CD14-positive monocyte (primary cell): ENCODE measurements at regions not wholly inside any gene's neighbourhood (a gene's known extent, or its start where the extent isn't known, plus 50 kb on each side); places are given as distances from the start of the nearest gene placed in this dataset.

Experiments used
- DNase-seq, 3 donors: peaks; one replicate each; pipeline ENCODE4 v3.0.0-alpha.2; 2011 to 2022
- H2AFZ ChIP-seq: 2 replicates; pipeline ENCODE4 v1.6.0; 2012; ENCODE audit warnings: mild to moderate bottlenecking, low read depth, low read length, inconsistent platforms; ENCODE audit not compliant: insufficient read depth, poor library complexity, severe bottlenecking
- H3K27ac ChIP-seq, 2 donors: 1 replicate in 1 of 2; 2 replicates in 1 of 2; pipeline ENCODE4 v1.5.1; 2012 to 2013; ENCODE audit warnings: low read length in 2 of 2, control low read depth in 1 of 2, inconsistent platforms in 1 of 2, low read depth in 1 of 2, mild to moderate bottlenecking in 1 of 2
- H3K27me3 ChIP-seq, 2 donors: one replicate each; pipeline versions ENCODE4 v1.6.0 to v1.6.1; 2011 to 2013; ENCODE audit warnings: low read length in 2 of 2; ENCODE audit not compliant: control insufficient read depth in 2 of 2, insufficient read depth in 2 of 2
- H3K36me3 ChIP-seq, 2 donors: replicated peaks in 1 of 2; 1 replicate in 1 of 2; 2 replicates in 1 of 2; pipeline versions ENCODE4 v1.5.1 to v1.6.1; 2012 to 2013; ENCODE audit warnings: low read length in 2 of 2, control low read depth in 1 of 2, inconsistent platforms in 1 of 2, mild to moderate bottlenecking in 1 of 2; ENCODE audit not compliant: insufficient read depth in 2 of 2, control insufficient read depth in 1 of 2
- H3K4me1 ChIP-seq, 2 donors: 1 replicate in 1 of 2; 2 replicates in 1 of 2; pipeline versions ENCODE4 v1.5.1 to v1.6.1; 2012 to 2013; ENCODE audit warnings: low read length in 2 of 2, control low read depth in 1 of 2, inconsistent platforms in 1 of 2, mild to moderate bottlenecking in 1 of 2, moderate library complexity in 1 of 2; ENCODE audit not compliant: insufficient read depth in 2 of 2, control insufficient read depth in 1 of 2
- H3K4me2 ChIP-seq: replicated peaks from 2 replicates; pipeline ENCODE3; 2012; ENCODE audit warnings: low read length, moderate library complexity, mild to moderate bottlenecking; ENCODE audit not compliant: poor library complexity, severe bottlenecking; ENCODE audit errors: extremely low read depth
- H3K4me3 ChIP-seq, 3 experiments: fragments of 200-600 bp in 1 of 3; sonication (generic) in 1 of 3; replicated peaks in 1 of 3; 1 replicate in 2 of 3; 2 replicates in 1 of 3; pipeline ENCODE4 v1.5.1; 2011 to 2013; ENCODE audit warnings: low read length in 3 of 3, mild to moderate bottlenecking in 3 of 3, control low read depth in 2 of 3, low read depth in 2 of 3, inconsistent platforms in 1 of 3, moderate library complexity in 1 of 3
- H3K79me2 ChIP-seq: 2 replicates; pipeline ENCODE4 v1.6.0; 2012; ENCODE audit warnings: mild to moderate bottlenecking, control low read depth, inconsistent platforms, low read length, moderate library complexity; ENCODE audit not compliant: insufficient read depth
- H3K9ac ChIP-seq: 2 replicates; pipeline ENCODE4 v1.6.0; 2017; ENCODE audit warnings: low read length, mild to moderate bottlenecking; ENCODE audit not compliant: insufficient read depth, poor library complexity, severe bottlenecking
- H3K9me3 ChIP-seq, 2 donors: replicated peaks in 1 of 2; 1 replicate in 1 of 2; 2 replicates in 1 of 2; pipeline versions ENCODE4 v1.5.1 to v1.6.1; 2012 to 2013; ENCODE audit warnings: low read length in 2 of 2, control low read depth in 1 of 2; ENCODE audit not compliant: control insufficient read depth in 1 of 2, insufficient read depth in 1 of 2
- H4K20me1 ChIP-seq: 2 replicates; pipeline ENCODE4 v1.6.0; 2012; ENCODE audit warnings: mild to moderate bottlenecking, low read length, control low read depth, moderate library complexity; ENCODE audit not compliant: insufficient read depth
- H3K27ac Mint-ChIP-seq, 7 donors: one replicate each; pipeline ENCODE4 v1.8.0; 2020; ENCODE audit warnings: mild to moderate bottlenecking in 7 of 7, mixed read lengths in 7 of 7, moderate library complexity in 6 of 7, inconsistent platforms in 2 of 7
- H3K27me3 Mint-ChIP-seq, 3 donors: one replicate each; pipeline ENCODE4 v1.8.0; 2021 to 2022; ENCODE audit warnings: low read depth in 3 of 3, mild to moderate bottlenecking in 3 of 3, mixed read lengths in 3 of 3, moderate library complexity in 3 of 3, inconsistent platforms in 1 of 3
- H3K36me3 Mint-ChIP-seq, 2 donors: one replicate each; pipeline ENCODE4 v1.8.0; 2020; ENCODE audit warnings: mixed read lengths in 2 of 2, inconsistent platforms in 1 of 2, mild to moderate bottlenecking in 1 of 2
- H3K4me1 Mint-ChIP-seq: one replicate; pipeline ENCODE4 v1.8.0; 2020; ENCODE audit warnings: mild to moderate bottlenecking, mixed read lengths
- H3K4me3 Mint-ChIP-seq, 2 donors: one replicate each; pipeline ENCODE4 v1.8.0; 2020; ENCODE audit warnings: mild to moderate bottlenecking in 2 of 2, mixed read lengths in 2 of 2, moderate library complexity in 1 of 2
- H3K9me3 Mint-ChIP-seq, 7 donors: one replicate each; pipeline ENCODE4 v1.8.0; 2020 to 2022; ENCODE audit warnings: mixed read lengths in 7 of 7, mild to moderate bottlenecking in 6 of 7, moderate library complexity in 6 of 7, inconsistent platforms in 2 of 7
- CTCF ChIP-seq: fragments of 200-600 bp; IDR thresholded peaks from one replicate; pipeline ENCODE4 v1.8.0; 2022; ENCODE audit warnings: antibody characterized with exemption, mild to moderate bottlenecking
- WGBS: methylation state at CpG from one replicate; pipeline ENCODE4 v1.1.5; 2013; ENCODE audit warnings: missing lambda C conversion rate; ENCODE audit not compliant: insufficient coverage; 5-methylcytosine and 5-hydroxymethylcytosine counted together
- intact Hi-C, 2 donors: fragments of 100-400 bp; cut with micrococcal nuclease; formaldehyde crosslinking; loops; one replicate each; pipeline versions ENCODE4 v1.15.0 to v1.15.1; 2023

GRCh38 chr3:159919873-159920272 is 68.8 kb upstream of the IL12A start:
- H3K79me2 ChIP-seq: no peaks in the 10 kb centered on the region

GRCh38 chr3:159922193-159922840 is 66.3 kb upstream of the IL12A start:
- Histone ChIP-seq H2AFZ (no peak overlapping the region), H3K4me2 (peak overlapping the region; percentile 17), H3K9ac (no peak overlapping the region), H3K9me3 (no peaks in the 10 kb centered on the region), H3K27ac (peak overlapping the region in 1 of 2 donors; percentile 53), H4K20me1 (no peaks in the 10 kb centered on the region), H3K36me3 (no peaks in the 10 kb centered on the region), H3K27me3 (no peaks in the 10 kb centered on the region), H3K4me3 (peak overlapping the region in 1 of 3 experiments; percentile 6), H3K79me2 (no peaks in the 10 kb centered on the region), H3K4me1 (peaks cover 48 to 71% of the 10 kb centered on the region in 2 donors)
- no peak for DNase-seq
- no peak for TF ChIP-seq CTCF
- H3K9me3 Mint-ChIP-seq: no peaks in the 10 kb centered on the region
- H3K4me1 Mint-ChIP-seq: peaks cover 59% of the 10 kb centered on the region
- no peaks in the 10 kb centered on the region for H3K36me3 Mint-ChIP-seq
- intact Hi-C loops: loop anchor here (5.0 to 10.0 kb wide), 3 partner anchors 35 to 202 kb away; no protein-coding TSS in a partner anchor
- peaks cover 0 to 2% (median 2%) of the 10 kb centered on the region in 3 donors for H3K27me3 Mint-ChIP-seq
- H3K4me3 Mint-ChIP-seq: no peak overlapping the region
- 100% methylated on average over 1 of the region's 4 CpGs for WGBS
- H3K27ac Mint-ChIP-seq: peak overlapping the region in 5 of 7 donors; percentile 58 to 85 (median 74)

More at GRCh38 chr3:159919873-159920272, 68.8 kb upstream of the IL12A start:
- Mint-ChIP-seq H3K4me3 (no peak overlapping the region), H3K36me3 (no peaks in the 10 kb centered on the region), H3K27ac (peak overlapping the region in 5 of 7 donors; percentile 4 to 75 (median 60)), H3K4me1 (peaks cover 56% of the 10 kb centered on the region), H3K27me3 (peaks cover 0 to 2% (median 2%) of the 10 kb centered on the region in 3 donors), H3K9me3 (no peaks in the 10 kb centered on the region)
- peaks cover 45 to 64% of the 10 kb centered on the region in 2 donors for H3K4me1 ChIP-seq
- peak in 2 of 3 donors; percentile 41 to 50 for DNase-seq
- no peaks in the 10 kb centered on the region for H4K20me1 ChIP-seq
- H3K36me3 ChIP-seq: no peaks in the 10 kb centered on the region
- no peak overlapping the region for H2AFZ ChIP-seq
- H3K4me2 ChIP-seq: peak overlapping the region; percentile 8
- H3K27ac ChIP-seq: peak overlapping the region in 1 of 2 donors; percentile 1
- no peaks in the 10 kb centered on the region for H3K9me3 ChIP-seq
- no peaks in the 10 kb centered on the region for H3K27me3 ChIP-seq
- H3K9ac ChIP-seq: no peak overlapping the region
- H3K4me3 ChIP-seq: no peak overlapping the region
- TF ChIP-seq CTCF: no peak
- no CpG with 5 or more reads among the region's 1 CpG for WGBS
- intact Hi-C loops: loop anchor here (5.0 to 10.0 kb wide), 3 partner anchors 37 to 205 kb away; no protein-coding TSS in a partner anchor
